ENCODE measurements at regions not wholly inside any gene's neighbourhood (a gene's known extent, or its start where the extent isn't known, plus 50 kb on each side); places are given as distances from the start of the nearest gene placed in this dataset.

DNA sequence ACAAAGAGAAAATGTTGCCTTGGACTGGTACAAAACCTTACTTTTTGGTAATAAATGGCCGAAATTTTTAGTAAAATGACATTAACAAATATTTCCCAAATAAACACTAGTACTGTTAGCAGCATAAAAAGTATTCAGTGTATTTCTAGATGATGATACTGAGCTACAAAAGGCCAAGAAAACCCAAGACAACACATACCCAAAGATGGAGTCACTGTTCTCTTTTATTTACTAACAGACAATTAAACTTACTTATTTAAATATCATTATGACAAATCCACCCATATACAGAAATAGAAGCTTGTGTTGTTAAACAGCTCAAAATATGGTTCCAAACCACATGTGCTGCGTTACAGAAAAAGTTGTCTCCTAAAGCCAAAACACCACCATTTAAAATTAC is 239.9 kb downstream of the ZEB2 start:
- no peak for DNase-seq (ENCODE audit: low read depth)

DNA sequence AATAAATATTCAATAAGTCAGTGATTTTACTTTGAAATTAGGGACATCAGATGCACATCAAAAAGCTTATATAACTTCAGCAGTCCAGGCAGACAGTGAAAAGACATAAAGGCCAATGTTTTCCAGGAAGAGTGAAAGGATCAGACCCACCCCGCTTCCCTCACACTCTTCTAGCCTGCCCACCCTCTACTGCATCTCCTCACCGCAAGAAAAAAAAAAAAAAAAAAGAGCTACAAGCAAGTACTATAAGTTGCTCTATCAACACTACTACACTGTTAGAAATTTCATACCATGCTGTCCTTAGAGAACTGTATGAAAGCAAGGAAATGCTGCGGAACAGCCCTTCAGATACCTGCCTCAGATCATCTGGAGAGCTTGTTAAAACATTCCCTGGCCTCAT is 240.8 kb downstream of the ZEB2 start:
- DNase-seq (ENCODE audit: low read depth), result no peak

DNA sequence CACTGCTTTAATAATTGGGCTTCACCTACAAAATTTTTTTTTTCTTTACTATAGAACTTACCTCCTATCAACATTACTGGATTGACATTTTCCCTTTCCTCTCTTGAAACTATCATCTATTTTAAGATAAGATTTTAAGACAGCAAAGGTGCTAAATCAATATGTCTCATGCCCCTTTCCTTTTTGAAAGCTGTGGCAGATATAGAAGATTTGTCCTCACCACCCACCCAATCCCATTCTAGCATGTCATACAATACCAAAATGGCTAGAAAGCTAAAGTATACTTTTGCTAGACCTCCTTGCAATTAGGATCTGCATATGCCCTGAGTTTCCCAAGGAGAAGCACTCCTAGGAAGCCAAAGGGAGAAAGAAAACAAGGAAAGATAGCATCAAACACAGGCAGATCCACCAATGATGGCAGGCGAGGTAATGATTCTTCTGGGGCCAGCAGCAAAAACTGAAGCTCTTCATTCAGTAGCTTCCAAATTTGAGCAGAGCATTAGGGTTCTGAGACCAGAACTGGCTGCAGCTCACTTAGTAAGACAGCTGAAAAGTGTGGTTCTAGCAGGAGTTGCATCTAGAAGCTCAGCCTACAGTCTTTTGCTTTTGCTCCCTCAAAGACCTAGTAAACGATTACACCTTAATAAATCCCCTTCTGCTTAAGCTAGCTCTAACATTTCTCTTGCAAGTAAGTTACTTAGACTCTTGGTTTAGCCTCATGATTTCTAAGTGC is 242.1 kb downstream of the ZEB2 start:
- no peak for DNase-seq (ENCODE audit: low read depth)

DNA sequence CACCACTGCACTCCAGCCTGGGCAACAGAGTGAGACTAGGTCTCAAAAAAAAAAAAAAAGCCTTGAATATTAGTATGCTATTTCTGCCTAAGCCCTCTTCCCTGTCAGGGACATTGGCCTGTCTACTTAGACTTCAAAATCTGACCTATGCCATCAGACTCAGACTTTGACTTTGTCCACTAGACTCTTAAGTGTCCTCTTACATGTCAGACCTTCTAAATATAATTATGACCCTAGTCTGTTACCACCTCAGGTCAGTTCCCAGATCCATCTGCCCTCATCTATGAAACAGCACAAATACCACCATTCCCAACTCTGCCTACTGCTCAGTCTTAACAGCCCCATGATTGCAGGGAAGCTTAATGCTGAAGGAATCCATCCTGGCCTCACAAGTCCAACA is 244.6 kb downstream of the ZEB2 start:
- no peak for DNase-seq (ENCODE audit: low read depth)

DNA sequence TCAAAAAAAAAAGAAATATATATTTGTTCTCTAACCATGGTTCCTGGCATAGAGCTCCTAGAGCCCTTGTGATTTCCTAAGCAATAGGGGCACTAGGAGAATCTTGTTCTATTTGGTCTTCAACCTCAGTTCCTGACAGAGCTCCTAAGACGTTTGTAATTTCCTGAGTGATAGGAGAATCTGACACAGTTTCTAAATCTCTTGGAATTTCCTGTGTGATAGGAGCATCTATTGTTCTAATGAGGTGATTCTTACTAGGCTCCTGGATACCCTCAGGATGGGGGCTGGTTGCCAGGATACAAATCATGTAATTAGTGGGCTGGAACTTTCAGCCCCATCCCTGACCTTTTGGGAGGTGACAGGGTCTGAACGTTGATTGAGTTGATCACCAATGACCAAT is 245.8 kb downstream of the ZEB2 start:
- no peak for DNase-seq (ENCODE audit: low read depth)

DNA sequence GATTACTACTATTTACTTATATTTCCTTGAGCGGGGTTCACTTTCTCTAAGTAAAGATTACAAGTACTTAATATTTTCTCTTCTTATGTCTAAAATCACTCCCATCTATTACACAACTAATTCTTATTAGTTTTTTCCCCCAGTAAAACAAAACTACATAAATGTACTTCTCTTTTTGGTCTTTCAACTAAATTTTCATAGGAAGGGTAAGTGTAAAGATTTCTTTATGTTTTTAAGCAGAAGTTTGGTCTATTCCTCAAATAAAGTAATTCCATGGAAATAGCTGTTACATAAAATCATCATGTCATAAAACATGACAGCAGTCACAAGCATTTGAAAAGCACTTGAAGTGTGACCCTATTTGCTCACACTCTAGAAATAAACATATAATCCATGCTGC is 249.0 kb downstream of the ZEB2 start:
- DNase-seq (ENCODE audit: low read depth), result no peak

DNA sequence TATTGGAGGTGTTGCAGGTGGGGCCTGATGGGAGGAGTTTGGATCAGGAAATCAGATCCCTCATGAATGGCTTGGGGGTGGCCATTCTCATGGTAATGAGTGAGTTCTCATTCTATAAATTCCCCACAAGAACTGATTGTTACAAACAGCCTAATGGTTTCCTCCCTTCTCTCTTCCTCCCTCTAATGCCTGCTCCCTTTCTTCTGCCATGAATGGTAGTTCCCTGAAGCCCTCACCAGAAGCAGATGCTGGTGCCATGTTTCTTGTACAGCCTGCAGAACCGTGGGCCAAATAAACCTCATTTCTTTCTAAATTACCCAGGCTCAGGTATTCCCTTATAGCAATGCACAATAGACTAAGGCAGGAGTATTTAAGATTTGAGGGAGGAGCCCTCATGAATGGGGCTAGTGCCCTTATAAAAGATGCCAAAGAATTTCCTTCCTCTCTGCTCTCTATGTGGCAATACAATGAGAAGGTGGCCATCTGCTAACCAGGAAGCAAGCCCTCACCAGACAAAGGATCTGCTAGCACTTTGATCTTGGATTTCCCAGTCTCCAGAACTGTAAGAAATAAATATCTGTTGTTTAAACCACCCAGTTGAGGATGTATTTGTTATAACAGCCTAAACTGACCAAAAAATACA is 251.8 kb downstream of the ZEB2 start:
- DNase-seq (ENCODE audit: low read depth), result no peak

DNA sequence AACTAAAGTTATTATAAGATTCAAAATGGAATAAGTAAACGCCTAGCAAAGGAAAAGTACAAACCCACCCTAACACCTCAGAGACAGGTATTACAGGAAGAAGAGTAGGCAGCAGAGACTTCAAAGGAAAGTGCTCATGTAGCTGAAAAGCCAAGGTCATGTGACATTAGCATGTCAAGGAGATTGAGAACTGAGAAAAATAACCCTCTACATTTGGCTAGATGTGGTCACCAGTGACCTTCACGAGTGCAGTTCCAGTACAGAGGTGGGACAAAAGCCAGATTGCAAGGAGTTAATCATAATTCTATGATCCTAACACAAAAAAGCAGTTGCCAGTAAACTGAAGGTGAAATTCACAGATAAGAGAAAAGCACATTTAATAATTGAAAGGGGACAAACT is 252.7 kb downstream of the ZEB2 start:
- DNase-seq (ENCODE audit: low read depth), result no peak

DNA sequence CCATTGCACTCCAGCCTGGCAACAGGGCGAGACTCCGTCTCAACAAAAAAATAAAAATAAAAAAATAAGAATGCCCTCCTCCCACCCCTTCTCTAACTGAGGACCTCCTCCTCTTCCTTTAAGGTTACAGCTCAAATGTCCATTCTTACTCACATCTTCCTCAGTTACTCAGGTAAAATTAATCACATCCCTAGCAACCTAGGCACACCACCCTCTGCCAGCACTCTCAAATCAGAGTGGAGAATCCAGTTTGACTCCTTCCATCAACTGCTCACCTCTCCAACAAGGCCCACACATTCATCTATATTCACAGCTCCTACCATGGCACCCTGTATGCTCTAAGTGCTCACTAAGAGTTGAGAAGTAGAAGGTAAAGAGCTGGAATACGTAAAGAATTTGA is 254.3 kb downstream of the ZEB2 start:
- no peak for DNase-seq (ENCODE audit: low read depth)

DNA sequence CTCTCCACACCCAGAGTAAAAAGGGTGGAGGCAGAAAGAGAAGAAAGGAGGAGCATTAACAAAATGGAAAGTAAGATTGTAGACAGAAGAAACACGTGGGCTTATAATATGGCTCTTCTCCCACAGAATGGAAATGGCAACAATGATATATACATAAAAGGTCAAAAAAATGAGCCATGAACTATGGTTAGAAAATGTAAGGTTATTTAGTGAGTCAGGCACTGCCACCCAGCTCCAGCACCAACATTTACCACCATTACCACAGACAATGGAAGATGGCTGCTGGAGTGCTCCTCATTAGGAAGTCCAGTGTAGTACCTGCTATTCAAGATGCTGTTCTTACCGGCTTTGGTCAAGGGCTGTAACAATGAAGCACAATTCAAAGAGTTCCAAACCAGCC is 258.0 kb downstream of the ZEB2 start:
- no peak for DNase-seq (ENCODE audit: low read depth)

DNA sequence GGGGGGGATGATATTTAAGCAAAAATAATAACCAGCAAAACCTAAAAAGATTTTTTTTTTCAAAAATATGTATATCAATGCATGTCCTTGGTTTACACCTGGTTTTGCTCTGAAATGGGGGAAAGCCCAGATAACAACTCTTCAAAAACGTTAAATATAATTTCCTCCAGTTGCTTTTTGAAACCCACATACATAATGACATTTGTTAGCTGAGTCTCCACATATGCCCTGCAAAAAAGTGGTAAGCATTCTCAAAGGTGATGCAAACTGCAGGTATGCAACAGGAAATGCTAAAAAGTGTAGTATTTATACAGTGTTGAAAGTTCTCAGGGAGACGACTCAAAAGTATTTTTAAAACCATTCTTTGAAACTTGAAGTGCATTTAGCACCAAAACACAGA is 258.6 kb downstream of the ZEB2 start:
- no peak for DNase-seq (ENCODE audit: low read depth)

DNA sequence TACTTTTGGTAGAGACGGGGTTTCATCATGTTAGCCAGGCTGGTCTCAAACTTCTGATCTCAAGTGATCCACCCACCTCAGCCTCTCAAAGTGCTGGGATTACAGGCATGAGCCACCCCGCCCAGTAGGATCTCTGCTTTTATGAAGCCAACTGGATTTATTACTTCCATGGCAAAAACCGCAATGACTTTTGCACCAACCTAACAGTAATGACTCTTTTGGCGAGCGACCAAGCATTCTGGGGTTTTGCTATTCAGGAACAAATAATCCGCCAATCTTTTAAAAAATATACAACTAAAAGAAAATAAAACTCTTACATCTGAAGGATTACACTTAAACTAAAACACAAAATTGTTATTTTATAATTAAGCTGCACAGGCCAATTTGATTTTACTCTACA is 260.6 kb downstream of the ZEB2 start:
- DNase-seq (ENCODE audit: low read depth), result no peak

DNA sequence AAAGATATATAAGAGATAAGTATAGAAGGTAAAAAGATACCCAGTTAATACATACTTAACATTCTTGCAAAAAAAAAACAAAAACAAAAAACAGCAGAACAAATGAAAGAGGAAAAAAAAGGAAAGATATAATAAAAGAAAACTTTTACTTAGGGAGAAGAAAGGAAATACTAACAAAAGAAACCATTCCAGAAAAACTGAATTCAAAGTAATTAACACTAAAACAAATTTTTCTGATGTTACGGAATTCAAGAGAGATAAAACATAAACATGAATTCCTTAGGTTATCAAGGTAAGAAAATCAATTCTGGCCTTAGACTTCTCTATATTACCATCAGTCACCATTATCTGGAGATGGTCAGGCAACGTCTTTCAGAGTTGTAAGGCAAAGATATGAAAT is 261.8 kb downstream of the ZEB2 start:
- DNase-seq (ENCODE audit: low read depth), result no peak

DNA sequence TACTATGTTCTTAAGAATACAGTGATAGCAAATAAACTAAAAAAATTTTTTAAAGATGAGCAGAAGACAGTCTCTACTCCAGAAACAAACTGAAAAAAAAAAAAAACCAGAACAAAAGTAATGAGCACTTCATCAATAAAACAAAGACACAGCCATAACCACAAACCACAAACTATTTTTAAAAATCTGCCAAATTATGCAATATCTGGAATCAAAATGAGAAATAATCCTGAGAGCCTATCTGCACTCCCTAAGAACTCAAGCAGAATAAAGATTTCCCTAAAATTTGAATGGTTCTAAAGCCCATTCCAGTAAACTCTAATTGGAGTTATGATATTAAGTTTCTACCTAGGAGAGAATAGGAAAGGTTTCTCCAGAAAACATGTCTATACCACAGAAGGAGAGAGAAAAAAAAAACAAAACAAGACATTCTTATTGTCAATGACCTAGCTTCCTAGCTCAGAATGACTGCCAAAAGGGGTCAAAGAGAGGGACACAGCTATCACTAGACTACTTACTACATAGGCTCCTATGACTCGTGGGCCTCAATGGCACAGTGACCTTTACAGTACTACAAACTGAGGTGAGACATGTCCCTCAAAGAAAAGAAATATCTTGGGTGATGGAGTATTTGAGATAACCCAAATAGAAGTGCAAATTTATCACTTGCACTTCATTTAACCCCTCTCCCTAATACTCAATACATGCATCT is 262.8 kb downstream of the ZEB2 start:
- no peak for DNase-seq (ENCODE audit: low read depth)

DNA sequence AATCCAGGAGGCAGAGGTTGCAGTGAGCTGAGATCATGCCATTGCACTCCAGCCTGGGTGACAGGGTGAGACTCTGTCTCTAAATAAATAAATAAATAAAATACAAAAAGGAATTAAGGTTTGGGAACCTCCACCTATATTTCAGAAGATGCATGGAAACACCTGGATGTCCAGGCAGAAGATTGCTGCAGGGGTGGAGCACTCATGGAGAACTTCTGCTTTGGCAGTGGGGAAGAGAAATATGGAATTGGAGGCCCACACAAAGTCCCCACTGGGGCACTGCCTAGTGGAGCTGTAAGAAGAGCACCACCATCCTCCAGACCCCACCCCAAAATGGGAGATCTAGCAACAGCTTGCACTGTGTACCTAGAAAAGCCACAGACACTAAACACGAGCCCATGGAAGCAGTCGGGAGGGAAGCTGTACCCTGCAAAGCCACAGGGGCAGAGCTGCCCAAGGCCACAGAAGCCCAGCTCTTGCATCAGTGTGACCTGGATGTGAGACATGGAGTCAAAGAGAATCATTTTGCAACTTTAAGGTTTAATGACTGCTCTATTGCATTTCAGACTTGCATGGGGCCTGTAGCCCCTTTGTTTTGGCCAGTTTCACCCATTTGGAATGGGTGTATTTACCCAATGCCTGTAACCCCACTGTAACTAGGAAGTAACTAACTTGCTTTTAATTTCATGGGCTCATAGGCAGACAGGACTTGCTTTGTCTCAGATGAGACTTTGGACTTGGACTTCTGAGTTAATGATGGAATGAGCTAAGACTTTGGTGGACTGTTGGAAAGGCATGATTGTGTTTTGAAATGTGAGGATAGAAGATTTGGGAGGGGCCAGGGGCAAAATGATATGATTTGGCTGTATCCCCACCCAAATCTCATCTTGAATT is 265.3 kb downstream of the ZEB2 start:
- no peak for DNase-seq (ENCODE audit: low read depth)

DNA sequence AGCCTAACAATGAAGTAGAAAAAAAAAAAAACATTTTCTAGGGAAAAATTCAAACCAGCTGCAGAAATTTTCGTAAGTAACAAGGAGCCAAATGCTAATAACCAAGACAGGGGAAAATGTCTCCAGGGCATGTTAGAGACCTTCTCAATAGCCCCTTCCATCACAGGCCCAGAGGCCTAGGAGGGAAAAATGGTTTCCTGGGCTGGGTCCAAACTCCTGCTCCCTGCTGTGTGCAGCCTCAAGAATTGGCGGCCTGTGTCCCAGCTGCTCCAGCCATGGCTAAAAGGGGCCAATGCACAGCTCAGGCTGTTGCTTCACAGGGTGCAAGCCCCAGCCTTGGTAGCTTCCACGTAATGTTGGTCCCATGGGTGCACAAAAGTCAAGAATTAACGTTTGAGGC is 266.2 kb downstream of the ZEB2 start:
- DNase-seq (ENCODE audit: low read depth), result no peak

DNA sequence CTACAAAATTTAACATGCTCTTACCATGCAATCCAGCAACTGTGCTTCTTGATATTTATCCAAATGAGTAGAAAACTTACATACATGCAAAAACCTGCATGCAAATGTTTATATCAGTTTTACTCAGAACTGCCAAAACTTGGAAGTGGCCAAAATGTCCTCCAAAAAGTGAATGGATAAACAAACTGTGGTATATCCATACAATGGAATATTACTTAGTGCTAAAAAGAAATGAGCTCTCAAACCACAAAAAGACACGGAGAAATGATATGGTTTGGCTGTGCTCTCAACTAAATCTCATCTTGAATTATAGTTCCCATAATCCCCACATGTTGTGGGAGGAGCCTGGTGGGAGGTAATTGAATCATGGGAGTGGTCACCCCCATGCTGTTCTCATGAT is 267.2 kb downstream of the ZEB2 start:
- DNase-seq (ENCODE audit: low read depth), result no peak

DNA sequence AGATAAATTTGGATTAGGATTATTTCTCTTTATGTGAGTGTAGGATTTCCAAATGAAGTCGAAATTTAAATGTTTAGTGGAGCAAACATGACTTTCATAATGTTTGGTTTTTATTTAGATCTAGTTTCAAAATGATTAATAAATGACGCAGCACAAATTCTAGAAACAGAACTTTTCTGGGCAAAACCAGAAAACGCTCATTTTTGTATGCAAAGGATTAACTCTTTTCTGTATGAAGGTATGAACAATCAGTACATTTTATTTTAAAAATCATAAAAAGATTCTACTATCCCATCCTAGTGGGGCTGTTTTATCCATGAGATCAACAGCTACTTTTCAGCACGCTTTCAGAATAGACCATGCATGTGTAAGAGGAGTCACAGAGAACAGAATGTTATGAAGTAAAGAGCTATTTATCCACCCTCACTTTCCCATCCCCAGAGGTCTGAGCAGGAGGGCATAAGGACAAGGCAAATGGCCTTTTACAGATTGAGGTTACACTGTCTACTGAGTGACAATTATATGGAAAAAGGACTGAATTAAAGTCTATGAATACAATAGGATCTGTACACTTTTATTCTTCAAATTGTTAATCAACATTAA is 270.8 kb downstream of the ZEB2 start:
- no peak for DNase-seq (ENCODE audit: low read depth)

DNA sequence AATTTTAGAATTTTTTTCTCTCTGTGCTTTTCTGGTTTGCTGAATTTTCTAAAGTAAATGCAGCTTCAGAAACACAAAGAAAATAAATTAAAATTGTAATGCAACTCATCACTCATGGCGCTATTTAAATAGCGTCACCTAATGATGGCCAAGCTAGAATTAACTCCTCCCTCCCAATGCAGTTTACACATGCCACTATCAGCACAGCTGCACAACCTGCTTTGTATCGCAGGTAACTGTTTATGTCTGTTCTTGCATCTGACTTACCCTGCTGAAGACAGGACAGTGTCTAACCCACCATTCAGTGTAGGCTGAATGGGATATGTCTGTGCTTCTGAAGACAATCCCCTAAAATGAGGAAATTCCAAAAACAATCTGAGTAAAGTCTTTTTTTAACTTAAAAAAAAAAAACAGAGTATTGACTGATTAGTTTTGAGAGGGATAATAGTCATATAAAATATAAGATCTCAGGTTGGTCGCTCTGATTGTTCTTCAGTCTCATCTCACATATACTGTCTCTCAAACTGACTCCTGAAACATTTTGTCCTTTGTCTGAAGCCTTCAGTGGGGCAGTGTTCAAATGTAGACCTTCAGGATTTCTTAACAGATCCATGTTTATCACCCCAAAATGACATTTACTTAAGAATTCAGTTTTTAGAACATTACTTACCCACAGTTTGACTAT is 271.4 kb downstream of the ZEB2 start:
- DNase-seq (ENCODE audit: low read depth), result no peak

DNA sequence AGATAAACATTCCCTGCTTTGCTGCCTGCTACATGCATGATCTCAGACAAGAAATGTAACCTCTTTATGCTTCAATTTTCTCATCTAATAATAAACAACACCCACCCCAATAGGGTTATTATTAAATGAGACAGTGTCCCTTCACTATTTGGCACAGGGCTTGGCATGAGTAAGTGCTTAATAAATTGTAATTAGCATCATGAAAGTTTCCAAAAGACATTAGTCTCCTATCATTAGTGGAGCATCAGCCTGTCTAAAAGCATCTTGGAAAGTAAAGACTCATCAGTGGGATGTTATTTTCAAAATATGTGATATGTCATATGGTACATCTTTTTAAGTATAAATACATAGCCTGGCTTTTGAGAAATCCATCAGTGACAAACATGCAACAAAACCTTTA is 275.0 kb downstream of the ZEB2 start:
- DNase-seq (ENCODE audit: low read depth), result no peak

DNA sequence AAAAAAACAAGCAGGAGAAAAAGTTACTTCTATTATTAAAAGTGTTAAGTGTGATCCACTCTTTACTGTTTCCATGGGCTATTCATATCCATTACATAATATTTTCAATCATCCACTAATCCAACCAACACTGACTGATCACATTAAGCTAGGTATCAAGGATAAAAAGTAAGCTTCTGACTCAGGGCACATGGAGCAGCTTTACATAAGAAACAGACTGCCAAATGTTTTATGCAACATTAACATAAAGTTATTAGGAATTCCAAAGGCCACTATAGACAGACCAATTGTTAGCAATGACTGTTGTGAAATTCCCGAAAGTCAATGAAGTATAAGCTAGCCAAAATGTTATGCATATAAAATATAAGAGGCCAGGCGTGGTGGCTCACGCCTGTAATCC is 277.6 kb downstream of the ZEB2 start:
- no peak for DNase-seq (ENCODE audit: low read depth)

DNA sequence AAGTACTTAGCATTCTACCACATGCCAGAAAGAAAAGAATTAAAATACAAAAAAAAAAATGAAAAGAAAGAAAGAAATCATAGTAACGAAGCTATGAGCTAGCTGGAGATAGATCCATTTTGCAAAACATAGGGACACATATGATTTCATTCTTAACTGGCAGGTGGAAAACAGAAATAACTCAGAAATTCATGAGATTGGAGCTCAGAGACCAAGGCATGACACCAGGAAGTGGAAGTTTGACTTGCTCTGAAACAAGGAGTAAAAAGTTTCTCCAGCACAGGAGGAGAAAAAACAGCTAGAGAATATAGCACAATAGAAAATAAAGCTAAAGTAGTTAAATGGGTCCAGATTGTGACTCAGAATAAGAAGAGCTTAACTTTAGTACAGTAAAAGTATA is 278.1 kb downstream of the ZEB2 start:
- DNase-seq (ENCODE audit: low read depth), result no peak

Measured in ELR (cell line).